WERI-Rb-1 (cell line): ENCODE measurements at regions not wholly inside any gene's neighbourhood (a gene's known extent, or its start where the extent isn't known, plus 50 kb on each side); places are given as distances from the start of the nearest gene placed in this dataset.

Experiments used
- DNase-seq: peaks from one replicate; pipeline ENCODE4 v3.0.0-alpha.2; 2020
- H3K27ac ChIP-seq: fragments of 250-450 bp; sonication (Bioruptor Pico); 2 replicates; pipeline ENCODE4 v1.5.1; 2020; ENCODE audit warnings: mild to moderate bottlenecking, moderate library complexity
- H3K27me3 ChIP-seq: fragments of 250-450 bp; sonication (Bioruptor Pico); 2 replicates; pipeline ENCODE4 v1.5.1; 2021; ENCODE audit warnings: mild to moderate bottlenecking, low read depth, moderate library complexity; ENCODE audit not compliant: insufficient read depth, severe bottlenecking
- H3K36me3 ChIP-seq: fragments of 250-450 bp; sonication (Bioruptor Pico); 2 replicates; pipeline ENCODE4 v1.5.1; 2020; ENCODE audit warnings: mild to moderate bottlenecking, moderate library complexity
- H3K4me3 ChIP-seq: 2 replicates; pipeline ENCODE4 v1.5.1; 2011; ENCODE audit warnings: low read depth, mild to moderate bottlenecking, control low read depth, low read length
- H3K9me3 ChIP-seq: fragments of 250-450 bp; sonication (Bioruptor Pico); 2 replicates; pipeline ENCODE4 v1.5.1; 2021; ENCODE audit warnings: mild to moderate bottlenecking, moderate library complexity; ENCODE audit not compliant: severe bottlenecking
- CTCF ChIP-seq: IDR thresholded peaks from 2 replicates; pipeline ENCODE4 v1.5.1; 2011; ENCODE audit warnings: low read depth, mild to moderate bottlenecking, control low read depth, inconsistent platforms, low read length

GRCh38 chr13:50339271-50339670 lies 324.0 kb downstream of the KCNRG start:
- Histone ChIP-seq H3K27ac (no peak overlapping the region), H3K9me3 (no peaks in the 10 kb centered on the region), H3K4me3 (no peak overlapping the region), H3K27me3 (no peaks in the 10 kb centered on the region), H3K36me3 (no peaks in the 10 kb centered on the region)
- DNase-seq, result no peak
- no peak for TF ChIP-seq CTCF

GRCh38 chr13:50340146-50340545 lies 324.9 kb downstream of the KCNRG start:
- Histone ChIP-seq H3K4me3 (peak overlapping the region; percentile 23; the same call in 1 of the 2 replicates), H3K9me3 (no peaks in the 10 kb centered on the region), H3K27me3 (no peaks in the 10 kb centered on the region), H3K36me3 (no peaks in the 10 kb centered on the region), H3K27ac (no peak overlapping the region)
- TF ChIP-seq CTCF, result no peak
- no peak for DNase-seq

GRCh38 chr13:50340551-50341287 lies 325.5 kb downstream of the KCNRG start:
- H3K9me3 ChIP-seq, result no peaks in the 10 kb centered on the region
- peak; percentile 55 for DNase-seq
- no peak overlapping the region for H3K27ac ChIP-seq
- no peak for TF ChIP-seq CTCF
- H3K4me3 ChIP-seq, result peak overlapping the region; percentile 23; the same call in 1 of the 2 replicates
- no peaks in the 10 kb centered on the region for H3K36me3 ChIP-seq
- no peaks in the 10 kb centered on the region for H3K27me3 ChIP-seq

GRCh38 chr13:50341526-50341925 lies 326.3 kb downstream of the KCNRG start:
- H3K27me3 ChIP-seq, result no peaks in the 10 kb centered on the region
- no peak for DNase-seq
- no peaks in the 10 kb centered on the region for H3K9me3 ChIP-seq
- TF ChIP-seq CTCF, result no peak
- no peak overlapping the region for H3K4me3 ChIP-seq
- H3K36me3 ChIP-seq, result no peaks in the 10 kb centered on the region
- no peak overlapping the region for H3K27ac ChIP-seq

- Histone ChIP-seq H3K27ac (no peak overlapping the region), H3K27me3 (no peaks in the 10 kb centered on the region), H3K9me3 (no peaks in the 10 kb centered on the region), H3K4me3 (no peak overlapping the region), H3K36me3 (no peaks in the 10 kb centered on the region)
- no peak for DNase-seq
- no peak for TF ChIP-seq CTCF
Measured at GRCh38 chr13:50344717-50345116, 329.5 kb downstream of the KCNRG start.

- no peak for DNase-seq
- no peak for TF ChIP-seq CTCF
- H3K4me3 ChIP-seq, result no peak overlapping the region
- H3K27ac ChIP-seq, result no peak overlapping the region
- no peaks in the 10 kb centered on the region for H3K36me3 ChIP-seq
- no peaks in the 10 kb centered on the region for H3K9me3 ChIP-seq
- no peaks in the 10 kb centered on the region for H3K27me3 ChIP-seq
Measured at GRCh38 chr13:50345804-50346203, 330.6 kb downstream of the KCNRG start.
